Liver (tissue), 8 donors: ENCODE measurements at regions not wholly inside any gene's neighbourhood (a gene's known extent, or its start where the extent isn't known, plus 50 kb on each side); places are given as distances from the start of the nearest gene placed in this dataset.

Experiments
- DNase-seq: peaks from one replicate; pipeline ENCODE4 v3.0.0-alpha.2; 2017; ENCODE audit warnings: low spot score
- H3K27ac ChIP-seq, 2 donors: one replicate each; pipeline ENCODE4 v1.7.0; 2013; ENCODE audit warnings: inconsistent platforms in 2 of 2, low read length in 2 of 2, control low read depth in 1 of 2, low read depth in 1 of 2, mild to moderate bottlenecking in 1 of 2
- H3K27me3 ChIP-seq, 4 donors: one replicate each; pipeline versions ENCODE4 v1.6.1 to v1.7.0; 2013; ENCODE audit warnings: low read length in 3 of 4, inconsistent platforms in 1 of 4, mild to moderate bottlenecking in 1 of 4, moderate library complexity in 1 of 4; ENCODE audit not compliant: control insufficient read depth in 4 of 4, insufficient read depth in 4 of 4
- H3K36me3 ChIP-seq, 4 donors: one replicate each; pipeline versions ENCODE4 v1.6.1 to v1.7.0; 2013; ENCODE audit warnings: low read length in 3 of 4, mild to moderate bottlenecking in 3 of 4, low read depth in 1 of 4, moderate library complexity in 1 of 4; ENCODE audit not compliant: control insufficient read depth in 4 of 4, insufficient read depth in 3 of 4
- H3K4me1 ChIP-seq, 4 donors: one replicate each; pipeline versions ENCODE4 v1.6.1 to v1.7.0; 2013; ENCODE audit warnings: low read length in 3 of 4, mild to moderate bottlenecking in 3 of 4, moderate library complexity in 1 of 4; ENCODE audit not compliant: control insufficient read depth in 4 of 4, insufficient read depth in 4 of 4
- H3K4me3 ChIP-seq, 3 donors: one replicate each; pipeline versions ENCODE4 v1.6.1 to v1.7.0; 2013; ENCODE audit warnings: low read length in 3 of 3, control low read depth in 1 of 3, low read depth in 1 of 3, mild to moderate bottlenecking in 1 of 3
- H3K9ac ChIP-seq, 2 donors: one replicate each; pipeline ENCODE4 v1.7.0; 2013; ENCODE audit warnings: low read length in 2 of 2, mild to moderate bottlenecking in 2 of 2, moderate library complexity in 2 of 2, control low read depth in 1 of 2, low read depth in 1 of 2
- H3K9me3 ChIP-seq, 4 donors: one replicate each; pipeline versions ENCODE4 v1.6.1 to v1.7.0; 2013; ENCODE audit warnings: low read length in 3 of 4; ENCODE audit not compliant: control insufficient read depth in 4 of 4
- EGR1 ChIP-seq, 2 donors: IDR thresholded peaks; 2 replicates each; pipeline ENCODE4 v1.6.1; 2016 to 2018; ENCODE audit warnings: antibody characterized with exemption in 2 of 2, low read depth in 2 of 2
- FOXA1 ChIP-seq: IDR thresholded peaks from 2 replicates; pipeline ENCODE4 v1.6.1; 2016; ENCODE audit warnings: antibody characterized with exemption
- FOXA2 ChIP-seq: IDR thresholded peaks from 2 replicates; pipeline ENCODE4 v1.6.1; 2016; ENCODE audit warnings: antibody characterized with exemption
- GABPA ChIP-seq, 2 donors: IDR thresholded peaks in 1 of 2; conservative IDR thresholded peaks in 1 of 2; 2 replicates each; pipeline ENCODE4 v1.6.1; 2016; ENCODE audit warnings: antibody characterized with exemption in 2 of 2, mild to moderate bottlenecking in 1 of 2, moderate library complexity in 1 of 2
- HNF4A ChIP-seq, 2 donors: conservative IDR thresholded peaks; 2 replicates each; pipeline ENCODE4 v1.6.1; 2016; ENCODE audit warnings: antibody characterized with exemption in 2 of 2, mild to moderate bottlenecking in 2 of 2
- HNF4G ChIP-seq: IDR thresholded peaks from 2 replicates; pipeline ENCODE4 v1.6.1; 2016; ENCODE audit warnings: antibody characterized with exemption
- JUND ChIP-seq, 2 donors: IDR thresholded peaks; 2 replicates each; pipeline ENCODE4 v1.6.1; 2016; ENCODE audit warnings: antibody characterized with exemption in 2 of 2
- NR2F2 ChIP-seq: IDR thresholded peaks from 2 replicates; pipeline ENCODE4 v1.6.1; 2016; ENCODE audit warnings: antibody characterized with exemption
- RAD21 ChIP-seq, 2 donors: IDR thresholded peaks; 2 replicates each; pipeline ENCODE4 v1.6.1; 2016; ENCODE audit warnings: antibody characterized with exemption in 2 of 2, mild to moderate bottlenecking in 2 of 2
- RXRA ChIP-seq, 2 donors: IDR thresholded peaks; 2 replicates each; pipeline ENCODE4 v1.6.1; 2017 to 2018; ENCODE audit warnings: antibody characterized with exemption in 2 of 2, mild to moderate bottlenecking in 1 of 2
- SP1 ChIP-seq: IDR thresholded peaks from 2 replicates; pipeline ENCODE4 v1.6.1; 2018; ENCODE audit warnings: antibody characterized with exemption, mild to moderate bottlenecking
- TAF1 ChIP-seq: conservative IDR thresholded peaks from 2 replicates; pipeline ENCODE4 v1.6.1; 2016; ENCODE audit warnings: antibody characterized with exemption, mild to moderate bottlenecking
- YY1 ChIP-seq: IDR thresholded peaks from 2 replicates; pipeline ENCODE4 v1.6.1; 2016; ENCODE audit warnings: antibody characterized with exemption, mild to moderate bottlenecking
- WGBS: extraction: QIAGEN DNeasy Blood & Tissue Kit; methylation state at CpG from one replicate; pipeline ENCODE4 v1.1.7; 2013; 5-methylcytosine and 5-hydroxymethylcytosine counted together
- TF ChIP-seq, protein P1 (sequence below): IDR thresholded peaks from 2 replicates; pipeline ENCODE4 v1.6.1; 2016; ENCODE audit warnings: antibody characterized with exemption
- TF ChIP-seq, protein P2 (sequence below): IDR thresholded peaks from 2 replicates; pipeline ENCODE4 v1.6.1; 2016; ENCODE audit warnings: antibody characterized with exemption
- TF ChIP-seq, protein P3 (sequence below): fragments of 150-350 bp; IDR thresholded peaks from 2 replicates; pipeline ENCODE4 v1.5.1; 2017; ENCODE audit warnings: improper control_type of control experiment, low read depth, low read length; ENCODE audit not compliant: missing input control
- TF ChIP-seq, protein P4 (sequence below): IDR thresholded peaks from 2 replicates; pipeline ENCODE4 v1.6.1; 2016; ENCODE audit warnings: antibody characterized with exemption
- TF ChIP-seq, protein P5 (sequence below): IDR thresholded peaks from 2 replicates; pipeline ENCODE4 v1.6.1; 2016; ENCODE audit warnings: antibody characterized with exemption, mild to moderate bottlenecking
- donor health status: healthy.
- donor health status: healthy.
- donor health status: healthy.
- donor health status: healthy.
- donor health status: healthy.

DNA sequence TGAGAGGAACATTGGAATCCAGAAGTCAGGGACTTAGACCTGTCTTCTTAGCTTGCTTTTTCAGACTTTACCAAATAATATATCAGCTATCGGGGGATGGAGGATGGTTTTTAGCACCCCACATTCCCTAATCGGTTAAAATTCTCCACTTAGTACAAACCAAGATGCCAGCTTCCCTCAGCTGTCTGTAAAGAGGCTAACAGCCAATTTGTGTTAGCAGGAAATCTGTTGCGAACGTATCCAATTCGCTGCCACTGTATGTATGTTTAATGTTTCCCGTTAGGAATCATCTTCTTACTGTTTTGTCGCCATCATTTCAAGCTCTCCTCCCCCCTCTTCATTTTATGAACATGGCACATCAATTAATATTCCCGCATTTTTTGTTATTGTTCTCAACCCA is 289.0 kb downstream of the BCL11B start:
- no peaks in the 10 kb centered on the region for H3K4me1 ChIP-seq
- DNase-seq, result no peak
- no peaks in the 10 kb centered on the region for H3K27me3 ChIP-seq
- TF ChIP-seq, protein P1, sequence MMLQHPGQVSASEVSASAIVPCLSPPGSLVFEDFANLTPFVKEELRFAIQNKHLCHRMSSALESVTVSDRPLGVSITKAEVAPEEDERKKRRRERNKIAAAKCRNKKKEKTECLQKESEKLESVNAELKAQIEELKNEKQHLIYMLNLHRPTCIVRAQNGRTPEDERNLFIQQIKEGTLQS, result no peak
- no peak for TF ChIP-seq SP1
- no peak for TF ChIP-seq EGR1 (IDR thresholded peaks at IDR 0.05; ENCODE audit: low read depth in 2 of 2)
- no peak for TF ChIP-seq TAF1
- TF ChIP-seq, protein P2, sequence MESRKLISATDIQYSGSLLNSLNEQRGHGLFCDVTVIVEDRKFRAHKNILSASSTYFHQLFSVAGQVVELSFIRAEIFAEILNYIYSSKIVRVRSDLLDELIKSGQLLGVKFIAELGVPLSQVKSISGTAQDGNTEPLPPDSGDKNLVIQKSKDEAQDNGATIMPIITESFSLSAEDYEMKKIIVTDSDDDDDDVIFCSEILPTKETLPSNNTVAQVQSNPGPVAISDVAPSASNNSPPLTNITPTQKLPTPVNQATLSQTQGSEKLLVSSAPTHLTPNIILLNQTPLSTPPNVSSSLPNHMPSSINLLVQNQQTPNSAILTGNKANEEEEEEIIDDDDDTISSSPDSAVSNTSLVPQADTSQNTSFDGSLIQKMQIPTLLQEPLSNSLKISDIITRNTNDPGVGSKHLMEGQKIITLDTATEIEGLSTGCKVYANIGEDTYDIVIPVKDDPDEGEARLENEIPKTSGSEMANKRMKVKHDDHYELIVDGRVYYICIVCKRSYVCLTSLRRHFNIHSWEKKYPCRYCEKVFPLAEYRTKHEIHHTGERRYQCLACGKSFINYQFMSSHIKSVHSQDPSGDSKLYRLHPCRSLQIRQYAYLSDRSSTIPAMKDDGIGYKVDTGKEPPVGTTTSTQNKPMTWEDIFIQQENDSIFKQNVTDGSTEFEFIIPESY, result no peak
- no peak for TF ChIP-seq HNF4A (conservative IDR thresholded peaks at IDR 0.05)
- TF ChIP-seq FOXA1, result no peak
- TF ChIP-seq HNF4G, result no peak
- WGBS, result 79% methylated on average over 8 of the region's 8 CpGs
- peaks cover 0 to 2% (median 0%) of the 10 kb centered on the region in 4 donors for H3K9me3 ChIP-seq
- no peak overlapping the region for H3K27ac ChIP-seq
- H3K9ac ChIP-seq, result no peak overlapping the region
- no peak overlapping the region for H3K4me3 ChIP-seq
- H3K36me3 ChIP-seq, result no peaks in the 10 kb centered on the region

DNA sequence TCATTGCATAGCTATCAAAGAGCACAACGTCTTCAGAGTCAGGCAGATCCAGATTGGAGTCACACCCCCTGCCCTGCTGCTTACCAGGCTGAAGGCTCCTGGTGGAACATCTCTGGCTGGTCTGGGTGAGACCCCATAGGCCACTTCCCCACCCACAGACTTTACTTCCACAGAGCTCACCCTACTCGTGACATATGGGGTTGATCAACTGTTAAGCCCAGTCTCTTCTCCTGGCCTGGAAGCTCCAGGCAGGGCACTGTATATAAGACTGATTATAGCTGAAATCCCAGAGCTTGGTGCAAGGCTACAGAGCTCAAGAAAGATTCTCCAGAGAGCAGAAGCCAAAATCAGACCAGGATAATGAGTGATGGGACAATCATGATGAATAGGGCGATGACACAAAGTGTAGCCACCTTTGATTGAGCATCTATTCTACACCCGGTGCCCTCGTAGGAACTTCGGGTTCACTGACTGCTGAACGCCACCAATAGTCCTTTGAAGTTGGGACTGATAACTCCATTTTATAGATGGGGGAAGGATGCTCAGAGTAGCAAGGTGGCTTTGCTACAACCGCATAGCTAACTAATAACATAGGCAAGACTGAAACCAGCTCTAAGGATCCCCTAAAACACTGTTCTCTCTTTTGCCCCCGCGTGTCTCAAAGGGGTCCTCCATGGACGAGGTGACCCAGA is 287.8 kb downstream of the BCL11B start:
- Histone ChIP-seq H3K4me3 (no peak overlapping the region), H3K27ac (no peak overlapping the region)
- DNase-seq, result no peak

More for the DNA sequence above, 287.8 kb downstream of the BCL11B start:
- no peak overlapping the region for H3K9ac ChIP-seq
- H3K36me3 ChIP-seq, result no peaks in the 10 kb centered on the region
- H3K4me1 ChIP-seq, result no peaks in the 10 kb centered on the region
- TF ChIP-seq HNF4A (conservative IDR thresholded peaks at IDR 0.05) (no peak), JUND (IDR thresholded peaks at IDR 0.05) (no peak), TAF1 (no peak), FOXA1 (no peak), FOXA2 (no peak), GABPA (IDR thresholded peaks at IDR 0.05 in 1 of 2, conservative IDR thresholded peaks at IDR 0.05 in 1 of 2) (no peak), YY1 (no peak), EGR1 (IDR thresholded peaks at IDR 0.05; ENCODE audit: low read depth in 2 of 2) (no peak), RAD21 (IDR thresholded peaks at IDR 0.05) (no peak), RXRA (IDR thresholded peaks at IDR 0.05) (no peak), NR2F2 (no peak), SP1 (no peak), HNF4G (no peak)
- TF ChIP-seq, protein P3, sequence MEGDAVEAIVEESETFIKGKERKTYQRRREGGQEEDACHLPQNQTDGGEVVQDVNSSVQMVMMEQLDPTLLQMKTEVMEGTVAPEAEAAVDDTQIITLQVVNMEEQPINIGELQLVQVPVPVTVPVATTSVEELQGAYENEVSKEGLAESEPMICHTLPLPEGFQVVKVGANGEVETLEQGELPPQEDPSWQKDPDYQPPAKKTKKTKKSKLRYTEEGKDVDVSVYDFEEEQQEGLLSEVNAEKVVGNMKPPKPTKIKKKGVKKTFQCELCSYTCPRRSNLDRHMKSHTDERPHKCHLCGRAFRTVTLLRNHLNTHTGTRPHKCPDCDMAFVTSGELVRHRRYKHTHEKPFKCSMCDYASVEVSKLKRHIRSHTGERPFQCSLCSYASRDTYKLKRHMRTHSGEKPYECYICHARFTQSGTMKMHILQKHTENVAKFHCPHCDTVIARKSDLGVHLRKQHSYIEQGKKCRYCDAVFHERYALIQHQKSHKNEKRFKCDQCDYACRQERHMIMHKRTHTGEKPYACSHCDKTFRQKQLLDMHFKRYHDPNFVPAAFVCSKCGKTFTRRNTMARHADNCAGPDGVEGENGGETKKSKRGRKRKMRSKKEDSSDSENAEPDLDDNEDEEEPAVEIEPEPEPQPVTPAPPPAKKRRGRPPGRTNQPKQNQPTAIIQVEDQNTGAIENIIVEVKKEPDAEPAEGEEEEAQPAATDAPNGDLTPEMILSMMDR, result no peak
- TF ChIP-seq, protein P4, sequence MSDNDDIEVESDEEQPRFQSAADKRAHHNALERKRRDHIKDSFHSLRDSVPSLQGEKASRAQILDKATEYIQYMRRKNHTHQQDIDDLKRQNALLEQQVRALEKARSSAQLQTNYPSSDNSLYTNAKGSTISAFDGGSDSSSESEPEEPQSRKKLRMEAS, result no peak
- TF ChIP-seq, protein P1, result no peak
- TF ChIP-seq, protein P5, sequence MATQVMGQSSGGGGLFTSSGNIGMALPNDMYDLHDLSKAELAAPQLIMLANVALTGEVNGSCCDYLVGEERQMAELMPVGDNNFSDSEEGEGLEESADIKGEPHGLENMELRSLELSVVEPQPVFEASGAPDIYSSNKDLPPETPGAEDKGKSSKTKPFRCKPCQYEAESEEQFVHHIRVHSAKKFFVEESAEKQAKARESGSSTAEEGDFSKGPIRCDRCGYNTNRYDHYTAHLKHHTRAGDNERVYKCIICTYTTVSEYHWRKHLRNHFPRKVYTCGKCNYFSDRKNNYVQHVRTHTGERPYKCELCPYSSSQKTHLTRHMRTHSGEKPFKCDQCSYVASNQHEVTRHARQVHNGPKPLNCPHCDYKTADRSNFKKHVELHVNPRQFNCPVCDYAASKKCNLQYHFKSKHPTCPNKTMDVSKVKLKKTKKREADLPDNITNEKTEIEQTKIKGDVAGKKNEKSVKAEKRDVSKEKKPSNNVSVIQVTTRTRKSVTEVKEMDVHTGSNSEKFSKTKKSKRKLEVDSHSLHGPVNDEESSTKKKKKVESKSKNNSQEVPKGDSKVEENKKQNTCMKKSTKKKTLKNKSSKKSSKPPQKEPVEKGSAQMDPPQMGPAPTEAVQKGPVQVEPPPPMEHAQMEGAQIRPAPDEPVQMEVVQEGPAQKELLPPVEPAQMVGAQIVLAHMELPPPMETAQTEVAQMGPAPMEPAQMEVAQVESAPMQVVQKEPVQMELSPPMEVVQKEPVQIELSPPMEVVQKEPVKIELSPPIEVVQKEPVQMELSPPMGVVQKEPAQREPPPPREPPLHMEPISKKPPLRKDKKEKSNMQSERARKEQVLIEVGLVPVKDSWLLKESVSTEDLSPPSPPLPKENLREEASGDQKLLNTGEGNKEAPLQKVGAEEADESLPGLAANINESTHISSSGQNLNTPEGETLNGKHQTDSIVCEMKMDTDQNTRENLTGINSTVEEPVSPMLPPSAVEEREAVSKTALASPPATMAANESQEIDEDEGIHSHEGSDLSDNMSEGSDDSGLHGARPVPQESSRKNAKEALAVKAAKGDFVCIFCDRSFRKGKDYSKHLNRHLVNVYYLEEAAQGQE, result no peak
- TF ChIP-seq, protein P2, result no peak
- no peaks in the 10 kb centered on the region for H3K27me3 ChIP-seq
- peaks cover 0 to 2% (median 0%) of the 10 kb centered on the region in 4 donors for H3K9me3 ChIP-seq
- 78% methylated on average over 11 of the region's 11 CpGs for WGBS
